ENCODE measurements at regions not wholly inside any gene's neighbourhood (a gene's known extent, or its start where the extent isn't known, plus 50 kb on each side); places are given as distances from the start of the nearest gene placed in this dataset.

DNA sequence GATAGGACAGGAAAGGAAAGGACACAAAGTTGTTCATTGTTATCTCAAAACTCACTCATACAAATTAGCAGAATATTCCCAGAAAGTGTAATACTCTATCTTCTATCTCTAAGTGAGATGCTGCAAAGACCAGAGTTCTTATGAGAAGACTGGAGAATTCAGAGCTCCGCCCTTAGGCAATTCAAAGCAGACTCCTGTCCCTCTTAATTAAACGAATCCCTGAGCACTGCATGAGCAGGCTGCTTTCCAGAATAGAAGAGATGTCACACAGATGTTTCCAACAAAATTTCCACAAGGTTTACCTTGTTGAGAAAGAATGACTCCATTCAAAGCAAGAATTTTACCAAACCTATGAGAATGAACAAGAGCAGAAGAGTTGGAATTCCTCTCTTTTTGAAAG is 630.8 kb upstream of the INTU start:
- TF ChIP-seq, protein P1, sequence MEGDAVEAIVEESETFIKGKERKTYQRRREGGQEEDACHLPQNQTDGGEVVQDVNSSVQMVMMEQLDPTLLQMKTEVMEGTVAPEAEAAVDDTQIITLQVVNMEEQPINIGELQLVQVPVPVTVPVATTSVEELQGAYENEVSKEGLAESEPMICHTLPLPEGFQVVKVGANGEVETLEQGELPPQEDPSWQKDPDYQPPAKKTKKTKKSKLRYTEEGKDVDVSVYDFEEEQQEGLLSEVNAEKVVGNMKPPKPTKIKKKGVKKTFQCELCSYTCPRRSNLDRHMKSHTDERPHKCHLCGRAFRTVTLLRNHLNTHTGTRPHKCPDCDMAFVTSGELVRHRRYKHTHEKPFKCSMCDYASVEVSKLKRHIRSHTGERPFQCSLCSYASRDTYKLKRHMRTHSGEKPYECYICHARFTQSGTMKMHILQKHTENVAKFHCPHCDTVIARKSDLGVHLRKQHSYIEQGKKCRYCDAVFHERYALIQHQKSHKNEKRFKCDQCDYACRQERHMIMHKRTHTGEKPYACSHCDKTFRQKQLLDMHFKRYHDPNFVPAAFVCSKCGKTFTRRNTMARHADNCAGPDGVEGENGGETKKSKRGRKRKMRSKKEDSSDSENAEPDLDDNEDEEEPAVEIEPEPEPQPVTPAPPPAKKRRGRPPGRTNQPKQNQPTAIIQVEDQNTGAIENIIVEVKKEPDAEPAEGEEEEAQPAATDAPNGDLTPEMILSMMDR (IDR thresholded peaks at IDR 0.05; ENCODE audit: insufficient read depth, low read depth, low read length) = no peak
- no peak for TF ChIP-seq EZH2 (IDR thresholded peaks at IDR 0.05; ENCODE audit: insufficient read depth, low read length)
